ENCODE measurements at regions not wholly inside any gene's neighbourhood (a gene's known extent, or its start where the extent isn't known, plus 50 kb on each side); places are given as distances from the start of the nearest gene placed in this dataset.

DNA sequence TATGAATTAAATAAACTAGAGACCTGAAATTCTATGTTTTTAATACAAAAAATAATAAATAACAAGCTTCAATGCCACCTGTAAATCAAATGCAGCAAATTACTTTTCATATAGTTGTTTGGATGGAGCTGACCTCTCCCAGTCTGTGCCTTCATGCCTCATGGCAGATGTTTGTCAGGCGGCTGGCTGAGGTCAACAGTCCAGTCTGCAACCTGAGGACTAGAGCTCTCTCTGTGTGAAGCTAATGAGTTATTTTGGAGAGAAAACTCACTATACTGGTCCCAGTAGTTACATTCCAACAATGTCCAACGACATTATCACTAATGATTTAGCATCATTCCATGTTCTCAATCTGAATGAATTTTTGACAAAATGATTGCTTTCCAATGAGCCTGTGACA is 746.2 kb upstream of the POM121L12 start:
- TF ChIP-seq GATA3 (IDR thresholded peaks at IDR 0.05; ENCODE audit: low read depth, low read length) (no peak), GATA2 (IDR thresholded peaks at IDR 0.05; ENCODE audit: low read depth, low read length) (no peak)

DNA sequence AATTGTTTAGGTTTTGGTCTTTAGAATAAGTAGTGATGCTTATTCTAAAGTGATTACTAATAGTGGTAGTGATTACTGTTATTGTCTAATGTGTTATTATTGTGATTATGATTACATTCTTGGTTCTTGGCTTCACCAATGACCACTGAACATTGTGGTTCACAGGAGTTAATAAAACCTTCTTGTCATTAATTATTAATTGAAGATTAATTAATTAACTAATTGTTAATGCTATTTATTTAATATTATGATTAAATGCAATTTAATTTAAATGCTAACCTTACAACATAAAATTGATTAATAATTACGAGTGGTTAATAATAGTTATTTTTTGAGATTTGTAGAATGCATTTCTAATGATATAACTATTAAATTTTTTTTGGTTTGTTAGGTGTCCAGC is 747.7 kb upstream of the POM121L12 start:
- no peak for TF ChIP-seq GATA2 (IDR thresholded peaks at IDR 0.05; ENCODE audit: low read depth, low read length)
- no peak for TF ChIP-seq GATA3 (IDR thresholded peaks at IDR 0.05; ENCODE audit: low read depth, low read length)

DNA sequence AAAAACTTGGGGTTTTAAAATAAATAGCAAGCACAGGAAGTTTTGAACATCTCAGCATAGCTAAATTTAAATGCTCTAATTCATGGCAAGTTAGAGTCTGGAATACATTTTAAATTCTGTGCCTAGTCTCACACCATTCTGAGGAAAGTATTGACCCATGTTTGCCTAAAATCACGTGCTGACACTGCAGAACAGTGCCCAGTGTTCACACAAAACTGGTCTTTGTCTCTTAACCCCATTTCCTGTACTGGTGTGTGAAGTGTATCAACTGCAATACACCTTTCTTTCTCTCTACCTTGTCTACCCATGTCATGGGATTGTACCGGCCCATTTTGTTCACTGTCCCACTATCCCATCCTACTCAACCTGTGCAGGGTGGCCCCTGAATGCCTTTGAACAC is 749.7 kb upstream of the POM121L12 start:
- TF ChIP-seq GATA2 (IDR thresholded peaks at IDR 0.05; ENCODE audit: low read depth, low read length) (no peak), GATA3 (IDR thresholded peaks at IDR 0.05; ENCODE audit: low read depth, low read length) (no peak)

GRCh38 chr7:52283335-52283734 is 752.1 kb upstream of the POM121L12 start:
- TF ChIP-seq GATA3 (IDR thresholded peaks at IDR 0.05; ENCODE audit: low read depth, low read length), result no peak
- no peak for TF ChIP-seq GATA2 (IDR thresholded peaks at IDR 0.05; ENCODE audit: low read depth, low read length)

- TF ChIP-seq GATA2 (IDR thresholded peaks at IDR 0.05; ENCODE audit: low read depth, low read length), result no peak
- TF ChIP-seq GATA3 (IDR thresholded peaks at IDR 0.05; ENCODE audit: low read depth, low read length), result no peak
Measured at GRCh38 chr7:52273685-52274610, 761.5 kb upstream of the POM121L12 start.

DNA sequence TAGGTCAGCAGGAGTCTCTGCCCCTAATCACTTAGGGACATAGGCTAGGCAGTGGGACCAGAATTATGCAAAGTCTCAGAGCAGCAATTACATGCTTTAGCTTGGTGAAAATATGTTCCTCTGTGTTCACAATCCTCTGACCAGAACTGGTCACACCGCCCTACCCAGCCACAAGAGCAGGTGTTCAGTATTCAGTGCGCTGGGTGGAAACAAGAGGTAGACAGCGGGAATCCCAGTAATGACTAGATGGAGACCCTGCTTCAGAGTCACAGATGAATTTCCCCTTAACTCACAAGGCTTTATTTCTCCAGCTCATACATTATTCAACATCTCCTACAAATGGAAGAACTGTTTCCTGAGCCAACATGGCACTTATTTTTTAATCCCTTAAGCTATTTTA is 763.7 kb upstream of the POM121L12 start:
- TF ChIP-seq GATA3 (IDR thresholded peaks at IDR 0.05; ENCODE audit: low read depth, low read length) (no peak), GATA2 (IDR thresholded peaks at IDR 0.05; ENCODE audit: low read depth, low read length) (no peak)

- no peak for TF ChIP-seq GATA3 (IDR thresholded peaks at IDR 0.05; ENCODE audit: low read depth, low read length)
- TF ChIP-seq GATA2 (IDR thresholded peaks at IDR 0.05; ENCODE audit: low read depth, low read length), result no peak
Measured at GRCh38 chr7:52270301-52270700, 765.1 kb upstream of the POM121L12 start.

DNA sequence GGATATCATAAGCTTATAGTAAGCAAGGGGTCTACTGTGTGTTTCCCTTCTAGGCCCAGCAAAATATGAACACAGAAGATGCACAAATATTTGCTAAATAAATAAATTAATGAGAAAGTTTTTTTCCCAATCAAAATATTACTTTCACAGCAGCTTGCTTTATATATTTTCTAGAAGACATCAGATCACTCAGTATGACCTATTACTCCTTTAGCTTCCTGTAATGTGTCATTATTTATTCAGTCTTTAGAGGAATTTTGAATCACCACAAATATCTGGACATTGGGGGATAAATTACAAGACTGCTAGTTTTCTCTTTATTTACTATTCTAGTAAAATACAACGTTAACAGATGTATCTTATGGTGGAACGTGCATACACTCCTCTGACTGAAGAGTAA is 765.8 kb upstream of the POM121L12 start:
- TF ChIP-seq GATA3 (IDR thresholded peaks at IDR 0.05; ENCODE audit: low read depth, low read length) (no peak), GATA2 (IDR thresholded peaks at IDR 0.05; ENCODE audit: low read depth, low read length) (no peak)

GRCh38 chr7:52261057-52261456 is 774.4 kb upstream of the POM121L12 start:
- no peak for TF ChIP-seq GATA3 (IDR thresholded peaks at IDR 0.05; ENCODE audit: low read depth, low read length)

- no peak for TF ChIP-seq GATA2 (IDR thresholded peaks at IDR 0.05; ENCODE audit: low read depth, low read length)
- no peak for TF ChIP-seq GATA3 (IDR thresholded peaks at IDR 0.05; ENCODE audit: low read depth, low read length)
Measured at GRCh38 chr7:52260046-52260665, 775.3 kb upstream of the POM121L12 start.

- no peak for TF ChIP-seq GATA2 (IDR thresholded peaks at IDR 0.05; ENCODE audit: low read depth, low read length)
- no peak for TF ChIP-seq GATA3 (IDR thresholded peaks at IDR 0.05; ENCODE audit: low read depth, low read length)
Measured at GRCh38 chr7:52257890-52258289, 777.5 kb upstream of the POM121L12 start.

GRCh38 chr7:52254396-52255010 is 780.9 kb upstream of the POM121L12 start:
- TF ChIP-seq GATA2 (IDR thresholded peaks at IDR 0.05; ENCODE audit: low read depth, low read length) (no peak), GATA3 (IDR thresholded peaks at IDR 0.05; ENCODE audit: low read depth, low read length) (no peak)

DNA sequence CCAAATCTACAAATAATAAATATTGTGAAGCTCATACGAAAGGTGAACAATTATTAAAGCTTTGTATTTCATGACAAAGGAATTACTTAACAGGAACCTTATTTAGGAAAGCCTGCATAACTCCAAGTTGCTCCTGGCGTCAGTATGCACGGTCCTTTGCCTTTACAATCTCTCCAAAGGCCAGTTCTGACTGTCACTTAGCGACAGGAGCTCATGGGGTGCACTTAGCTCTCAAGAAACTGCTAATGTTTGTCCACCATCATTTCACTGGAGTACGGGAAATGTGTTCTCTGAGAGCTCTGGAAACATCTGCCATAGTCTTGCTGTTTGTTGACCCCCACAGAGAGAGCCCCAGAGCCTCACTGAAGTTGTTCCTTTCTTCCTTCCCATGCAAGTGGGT is 781.5 kb upstream of the POM121L12 start:
- TF ChIP-seq GATA2 (IDR thresholded peaks at IDR 0.05; ENCODE audit: low read depth, low read length), result no peak
- TF ChIP-seq GATA3 (IDR thresholded peaks at IDR 0.05; ENCODE audit: low read depth, low read length), result no peak

GRCh38 chr7:52249741-52250140 is 785.7 kb upstream of the POM121L12 start:
- no peak for TF ChIP-seq GATA3 (IDR thresholded peaks at IDR 0.05; ENCODE audit: low read depth, low read length)
- TF ChIP-seq GATA2 (IDR thresholded peaks at IDR 0.05; ENCODE audit: low read depth, low read length), result no peak

- TF ChIP-seq GATA3 (IDR thresholded peaks at IDR 0.05; ENCODE audit: low read depth, low read length), result no peak
- no peak for TF ChIP-seq GATA2 (IDR thresholded peaks at IDR 0.05; ENCODE audit: low read depth, low read length)
Measured at GRCh38 chr7:52247518-52247917, 787.9 kb upstream of the POM121L12 start.
